Stimulated activated CD8-positive, alpha-beta memory T cell treated with anti-CD3 and anti-CD28 coated beads, Interleukin-2, amount 100 ng/mL, for 48 hours (primary cell): ENCODE measurements at regions not wholly inside any gene's neighbourhood (a gene's known extent, or its start where the extent isn't known, plus 50 kb on each side); places are given as distances from the start of the nearest gene placed in this dataset.

Experiments used
- DNase-seq, 2 donors: peaks; one replicate each; pipeline ENCODE4 v3.0.0-alpha.2; 2020; ENCODE audit warnings: low read depth in 2 of 2

- no peak for DNase-seq
Observed at GRCh38 chr13:76519685-76520084, 366.5 kb downstream of the KCTD12 start.

- no peak for DNase-seq
Observed at GRCh38 chr13:76516586-76516985, 369.6 kb downstream of the KCTD12 start.

- no peak for DNase-seq
Observed at GRCh38 chr13:76516013-76516412, 370.2 kb downstream of the KCTD12 start.

- no peak for DNase-seq
Observed at GRCh38 chr13:76512721-76513145, 373.5 kb downstream of the KCTD12 start.

GRCh38 chr13:76505437-76505836 lies 380.8 kb downstream of the KCTD12 start:
- DNase-seq, result no peak

- no peak for DNase-seq
Observed at GRCh38 chr13:76503766-76504165, 382.4 kb downstream of the KCTD12 start.

GRCh38 chr13:76503291-76503690 lies 382.9 kb downstream of the KCTD12 start:
- no peak for DNase-seq

- no peak for DNase-seq
Observed at GRCh38 chr13:76500894-76501293, 385.3 kb downstream of the KCTD12 start.

GRCh38 chr13:76499891-76500290 lies 386.3 kb downstream of the KCTD12 start:
- DNase-seq, result no peak

GRCh38 chr13:76489274-76489673 lies 396.9 kb downstream of the KCTD12 start:
- DNase-seq, result no peak

- DNase-seq, result no peak
Observed at GRCh38 chr13:76481738-76482137, 404.5 kb downstream of the KCTD12 start.

GRCh38 chr13:76474966-76475365 lies 411.2 kb downstream of the KCTD12 start:
- DNase-seq, result no peak

- DNase-seq, result no peak
Observed at GRCh38 chr13:76474356-76474755, 411.8 kb downstream of the KCTD12 start.

GRCh38 chr13:76473552-76474134 lies 412.6 kb downstream of the KCTD12 start:
- peak; percentile 37 to 39 for DNase-seq

- no peak for DNase-seq
Observed at GRCh38 chr13:76472916-76473315, 413.3 kb downstream of the KCTD12 start.

GRCh38 chr13:76471486-76471885 lies 414.7 kb downstream of the KCTD12 start:
- DNase-seq, result no peak

- DNase-seq, result no peak
Observed at GRCh38 chr13:76470991-76471390, 415.2 kb downstream of the KCTD12 start.

GRCh38 chr13:76466043-76466442 lies 420.2 kb downstream of the KCTD12 start:
- DNase-seq, result no peak

GRCh38 chr13:76463314-76463713 lies 422.9 kb downstream of the KCTD12 start:
- no peak for DNase-seq

- DNase-seq, result no peak
Observed at GRCh38 chr13:76461999-76462398, 424.2 kb downstream of the KCTD12 start.

- no peak for DNase-seq
Observed at GRCh38 chr13:76461484-76461883, 424.7 kb downstream of the KCTD12 start.

- no peak for DNase-seq
Observed at GRCh38 chr13:76459863-76460262, 426.3 kb downstream of the KCTD12 start.

GRCh38 chr13:76455960-76456359 lies 430.2 kb downstream of the KCTD12 start:
- DNase-seq, result no peak

GRCh38 chr13:76454991-76455390 lies 431.2 kb downstream of the KCTD12 start:
- DNase-seq, result no peak
